Cardiac septum (tissue), 1 donor: ENCODE measurements at regions not wholly inside any gene's neighbourhood (a gene's known extent, or its start where the extent isn't known, plus 50 kb on each side); places are given as distances from the start of the nearest gene placed in this dataset.

Source experiments
- DNase-seq: peaks from one replicate; pipeline ENCODE4 v3.0.0-alpha.2; 2020; ENCODE audit warnings: low spot score
- intact Hi-C: fragments of 100-400 bp; cut with DNase I; formaldehyde crosslinking; loops from one replicate; pipeline ENCODE4 v1.14.0; 2022
- donor health status: DM: no; HTN: no; CAD: no.

GRCh38 chr16:85393674-85394451 lies 219.3 kb upstream of the GSE1 start:
- peak; percentile 83 for DNase-seq
- intact Hi-C loops, result loop anchor here (2.0 to 10.0 kb wide), 4 partner anchors 72 to 279 kb away; partner anchors contain the start of gene CIBAR2

GRCh38 chr16:85394456-85395206 lies 218.5 kb upstream of the GSE1 start:
- DNase-seq, result peak; percentile 43
- intact Hi-C loops, result loop anchor here (5.0 to 10.0 kb wide), 3 partner anchors 72 to 280 kb away; partner anchors contain the start of gene CIBAR2

GRCh38 chr16:85395207-85395912 lies 217.8 kb upstream of the GSE1 start:
- DNase-seq, result peak; percentile 88
- intact Hi-C loops, result loop anchor here (10.0 kb wide), 2 partner anchors 159 to 281 kb away; partner anchors contain the start of gene CIBAR2

DNA sequence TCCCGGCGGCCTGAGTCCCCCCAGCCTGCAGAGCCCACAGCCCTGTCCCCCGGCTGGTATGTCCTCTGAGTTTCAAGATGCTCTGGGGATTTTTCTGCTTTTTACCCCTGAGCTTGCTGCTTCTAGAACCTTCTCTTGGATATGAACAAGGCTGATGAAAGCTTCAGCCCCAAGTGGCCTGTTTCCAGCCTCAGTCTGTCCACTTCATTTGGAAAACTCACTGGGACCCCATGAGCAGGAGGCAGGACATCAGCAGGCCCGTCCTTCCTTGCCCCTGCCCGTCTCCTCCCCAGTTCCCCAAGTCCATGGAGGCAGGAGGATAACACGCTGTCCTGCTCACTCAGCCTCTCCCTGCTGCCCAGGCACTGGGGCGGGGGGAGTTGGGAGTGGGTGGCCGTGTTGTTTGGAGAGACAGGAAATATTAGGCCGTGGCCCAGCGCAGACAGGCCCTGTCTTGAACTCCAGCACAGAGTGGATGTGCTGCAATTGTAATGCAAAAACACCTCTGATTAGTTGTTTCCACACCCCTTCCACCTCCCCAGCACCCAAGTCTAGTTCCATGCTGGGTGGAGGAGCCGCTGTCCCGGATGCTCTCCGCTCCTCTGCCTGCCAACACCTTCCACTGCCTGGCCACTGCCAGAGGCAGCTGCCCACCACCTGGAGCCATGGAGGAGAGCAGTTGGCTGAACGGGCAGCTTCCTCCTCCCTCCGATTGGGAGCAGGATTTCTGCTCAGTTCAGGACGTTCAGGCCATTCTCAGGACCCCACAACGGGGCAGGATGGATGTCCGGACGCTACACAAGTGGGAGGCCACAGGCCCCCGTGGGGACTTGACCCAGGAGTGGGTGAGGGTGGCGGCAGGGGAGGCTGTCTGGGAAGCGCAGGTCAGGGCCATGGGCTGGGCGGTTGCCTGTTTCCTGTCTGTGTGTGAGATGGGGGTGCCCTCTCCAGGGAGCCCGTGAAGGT lies 216.9 kb upstream of the GSE1 start:
- peak; percentile 74 for DNase-seq
- intact Hi-C loops, result loop anchor here (10.0 kb wide), 2 partner anchors 159 to 281 kb away; partner anchors contain the start of gene CIBAR2

GRCh38 chr16:85396879-85397871 lies 215.9 kb upstream of the GSE1 start:
- intact Hi-C loops, result loop anchor here (10.0 kb wide), 2 partner anchors 158 to 282 kb away; partner anchors contain the start of gene CIBAR2
- peak; percentile 74 for DNase-seq

DNA sequence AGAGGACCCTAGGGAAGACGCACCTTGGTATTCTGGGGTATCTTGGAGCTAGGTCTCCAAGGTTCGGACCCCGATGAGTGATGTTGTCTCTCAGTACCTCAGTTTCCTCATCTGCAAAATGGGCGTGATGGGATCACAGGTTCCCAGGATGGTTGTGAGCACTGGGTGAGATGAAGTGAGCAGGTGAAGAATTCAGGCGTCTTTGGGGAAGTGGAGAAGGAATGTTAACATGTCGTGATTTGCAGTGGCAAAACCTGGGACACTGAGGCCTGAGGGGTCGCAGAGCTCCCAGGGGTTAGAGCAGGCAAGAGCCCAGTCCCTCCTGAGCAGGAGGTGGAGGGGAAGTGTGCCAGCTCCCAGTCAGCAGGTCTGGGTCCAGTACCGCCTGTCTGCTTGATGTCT lies 215.1 kb upstream of the GSE1 start:
- intact Hi-C loops, result loop anchor here (10.0 kb wide), 2 partner anchors 157 to 283 kb away; partner anchors contain the start of gene CIBAR2

DNA sequence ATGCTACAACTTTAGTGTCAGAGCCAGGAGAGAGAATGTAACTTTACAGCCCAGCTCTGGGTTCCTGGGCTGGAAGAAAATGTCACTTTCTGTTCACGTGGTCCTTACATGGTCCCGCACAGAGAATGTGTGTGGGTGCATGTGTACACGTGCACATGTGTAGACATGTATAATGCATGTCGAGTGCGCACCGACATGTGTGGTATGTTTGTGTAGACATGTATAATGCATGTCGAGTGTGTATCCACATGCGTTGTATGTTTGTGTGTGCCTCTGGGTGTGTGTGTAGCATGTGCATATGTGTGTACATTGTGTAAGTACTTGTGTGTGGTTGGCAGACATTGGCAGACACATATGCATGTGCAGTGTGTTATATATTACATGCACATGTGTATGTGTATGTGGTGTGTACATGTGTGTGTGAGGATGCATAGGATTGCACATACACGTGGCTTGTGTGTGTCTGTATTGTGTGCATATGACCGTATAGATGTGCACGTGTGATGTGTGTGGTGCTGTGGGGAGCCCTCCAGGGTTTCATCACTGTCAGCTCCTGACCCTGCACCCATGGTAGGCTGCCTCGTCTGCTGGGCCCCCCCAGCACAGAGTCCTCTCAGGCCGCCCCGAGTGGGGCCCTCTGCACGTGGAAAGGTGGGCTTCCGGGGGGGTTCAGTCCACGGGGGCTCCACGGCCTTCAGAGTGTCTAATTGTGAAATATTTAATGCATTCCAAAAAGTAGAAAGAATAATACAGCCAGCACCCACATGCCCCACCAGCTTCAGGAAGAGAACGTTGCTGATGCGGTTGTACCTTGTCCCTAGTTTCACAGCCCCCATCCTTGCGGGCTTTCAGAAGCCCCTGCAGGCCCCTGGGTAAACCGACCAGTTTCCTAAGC lies 214.2 kb upstream of the GSE1 start:
- intact Hi-C loops, result loop anchor here (10.0 kb wide), 2 partner anchors 156 to 284 kb away; partner anchors contain the start of gene CIBAR2
- DNase-seq, result peak; percentile 55

More for the DNA sequence above, 215.1 kb upstream of the GSE1 start:
- DNase-seq, result no peak

DNA sequence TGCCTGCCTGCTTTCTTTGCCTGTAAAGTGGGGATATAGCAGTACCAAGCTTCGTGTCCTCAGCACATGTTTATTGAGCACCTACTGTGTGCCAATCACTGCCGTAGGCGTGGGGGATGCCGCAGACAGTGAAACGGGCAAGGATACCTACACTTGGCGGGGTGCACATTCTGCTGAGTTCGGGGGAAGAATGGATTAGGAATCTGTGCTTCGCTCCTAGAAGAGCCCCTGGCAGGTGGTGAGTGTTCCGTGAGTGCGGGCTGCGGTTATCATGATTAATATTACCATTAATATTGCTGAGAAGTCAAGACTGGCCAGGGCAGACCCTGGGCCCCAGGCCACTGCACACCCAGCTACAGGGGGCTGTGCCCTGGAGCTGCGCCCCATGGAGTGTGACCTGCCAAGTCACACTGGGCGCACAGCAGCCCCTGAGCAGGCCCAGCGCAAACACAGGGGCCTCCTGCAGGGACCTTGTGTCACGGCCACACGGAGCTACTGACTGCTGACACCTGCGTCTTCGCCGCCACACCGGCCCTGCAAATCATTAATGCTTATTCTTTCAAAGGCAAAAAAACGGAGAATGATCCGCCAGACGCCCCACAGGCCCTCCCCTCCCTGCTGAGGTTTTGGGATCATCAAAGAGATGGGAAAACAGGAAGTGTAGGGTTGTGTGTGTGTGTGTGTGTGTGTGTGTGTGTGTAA lies 213.4 kb upstream of the GSE1 start:
- DNase-seq, result peak; percentile 56

DNA sequence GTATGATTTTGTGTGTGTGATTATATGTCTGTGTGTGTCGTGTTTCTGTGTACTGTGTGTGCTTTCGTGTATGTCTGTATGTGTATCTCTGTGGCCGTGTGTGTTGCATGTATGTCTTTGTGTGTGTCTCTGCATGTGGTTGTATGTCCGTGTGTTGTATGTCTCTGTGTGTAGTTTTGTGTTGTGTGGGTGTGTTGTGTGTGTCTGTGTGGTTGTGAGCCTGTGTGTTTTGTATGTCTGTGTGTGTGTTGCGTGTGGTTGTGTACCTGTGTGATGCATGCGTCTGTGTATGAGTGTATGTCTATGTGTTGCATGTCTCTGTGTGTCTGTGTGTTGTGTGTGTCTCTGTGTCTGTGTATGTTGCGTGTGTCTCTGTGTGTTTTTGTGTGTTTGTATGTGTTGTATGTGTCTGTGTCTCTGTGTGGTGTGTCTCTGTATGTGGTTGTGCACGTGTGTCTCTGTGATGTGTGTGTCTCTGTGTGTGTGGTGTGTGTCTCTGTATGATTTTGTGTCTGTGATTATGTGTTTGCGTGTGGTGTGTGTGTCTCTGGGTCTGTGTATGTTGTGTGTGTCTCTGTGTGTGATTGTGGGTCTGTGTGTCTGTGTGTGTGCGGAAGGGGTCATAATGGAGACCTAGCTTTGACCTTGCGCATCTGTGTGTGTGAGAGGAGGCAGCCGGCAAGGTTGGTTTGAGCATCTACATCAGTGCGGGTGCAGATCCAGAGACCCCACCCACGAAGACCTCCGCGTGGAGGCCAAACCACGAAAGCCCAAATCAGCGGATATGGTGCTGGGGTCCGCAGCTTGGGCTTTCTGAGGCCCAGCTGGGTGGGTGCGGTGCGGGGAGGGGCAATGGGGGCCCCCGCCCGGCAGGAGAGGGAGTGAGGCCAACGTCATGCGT lies 212.6 kb upstream of the GSE1 start:
- intact Hi-C loops, result no loop called here

More for the DNA sequence above, 213.4 kb upstream of the GSE1 start:
- intact Hi-C loops, result loop anchor here (10.0 kb wide), 2 partner anchors 155 to 285 kb away; partner anchors contain the start of gene CIBAR2

DNA sequence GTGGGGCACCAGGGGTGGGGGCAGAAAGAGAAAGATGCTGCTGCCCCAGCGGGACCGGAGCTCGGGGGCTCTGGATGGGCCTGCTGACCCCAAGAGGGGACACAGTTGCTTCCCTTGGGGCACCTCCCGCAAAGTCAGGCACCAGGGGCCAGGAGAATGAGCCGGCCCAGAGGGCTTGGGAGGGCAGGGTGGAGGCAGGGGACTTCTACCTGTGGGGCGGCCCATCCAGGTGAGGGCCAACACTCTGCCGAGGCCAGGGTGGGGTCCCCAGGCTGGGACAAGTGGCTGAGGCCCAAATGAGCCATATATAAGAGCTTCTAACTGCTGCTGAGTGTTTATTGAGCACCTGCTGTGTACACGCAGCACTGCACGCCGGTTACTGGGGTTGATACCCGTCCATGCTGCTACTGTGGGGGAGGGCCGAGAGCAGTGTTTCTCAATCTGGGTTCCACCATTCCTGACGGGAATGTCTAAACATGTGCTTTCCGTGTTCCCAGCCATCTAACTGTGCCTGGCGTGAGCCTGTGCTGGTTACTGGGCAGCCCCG lies 211.7 kb upstream of the GSE1 start:
- intact Hi-C loops, result no loop called here

More for the DNA sequence above, 212.6 kb upstream of the GSE1 start:
- DNase-seq, result peak; percentile 9

DNA sequence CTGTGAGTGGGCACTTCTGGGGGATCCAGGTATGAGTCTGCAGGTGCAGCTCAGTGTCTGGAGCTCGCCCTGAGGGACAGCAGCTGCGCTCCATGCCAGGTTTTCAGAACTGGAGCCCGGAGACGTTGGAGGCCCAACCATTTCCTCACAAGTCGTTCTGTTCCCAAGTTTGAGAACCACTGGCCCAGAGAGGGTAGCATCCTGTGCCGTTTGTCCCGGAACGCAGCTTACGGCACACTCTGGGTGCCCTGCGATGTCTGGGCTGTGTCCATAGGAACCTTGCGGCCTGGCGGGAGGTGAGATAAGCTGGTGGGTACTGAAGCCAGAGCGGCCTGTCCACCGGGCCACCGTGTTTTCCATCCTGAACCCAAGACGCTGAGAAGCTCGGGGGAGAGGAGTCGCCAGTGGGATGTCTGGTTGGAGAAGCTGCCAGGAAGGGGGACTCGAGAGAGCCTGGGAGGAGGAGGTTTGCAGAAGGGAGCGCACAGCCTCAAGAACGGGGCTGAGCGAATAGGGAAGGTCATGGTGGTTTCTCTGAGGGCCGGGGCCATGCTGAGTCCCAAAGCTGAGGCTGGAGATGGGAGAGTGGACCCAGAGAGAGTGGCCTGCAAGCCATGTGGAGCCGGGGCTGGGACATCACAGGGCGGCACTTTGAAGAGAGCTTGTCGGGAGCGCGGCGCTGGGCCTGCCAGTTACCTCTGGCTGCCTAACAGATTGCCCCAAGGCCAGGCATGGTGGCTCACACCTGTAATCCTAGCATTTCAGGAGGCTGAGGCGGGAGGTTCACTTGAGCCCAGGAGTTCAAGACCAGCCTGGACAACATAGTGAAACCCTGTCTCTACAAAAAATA lies 211.0 kb upstream of the GSE1 start:
- peak; percentile 73 for DNase-seq
- intact Hi-C loops, result no loop called here

More for the DNA sequence above, 211.7 kb upstream of the GSE1 start:
- DNase-seq, result peak; percentile 63

DNA sequence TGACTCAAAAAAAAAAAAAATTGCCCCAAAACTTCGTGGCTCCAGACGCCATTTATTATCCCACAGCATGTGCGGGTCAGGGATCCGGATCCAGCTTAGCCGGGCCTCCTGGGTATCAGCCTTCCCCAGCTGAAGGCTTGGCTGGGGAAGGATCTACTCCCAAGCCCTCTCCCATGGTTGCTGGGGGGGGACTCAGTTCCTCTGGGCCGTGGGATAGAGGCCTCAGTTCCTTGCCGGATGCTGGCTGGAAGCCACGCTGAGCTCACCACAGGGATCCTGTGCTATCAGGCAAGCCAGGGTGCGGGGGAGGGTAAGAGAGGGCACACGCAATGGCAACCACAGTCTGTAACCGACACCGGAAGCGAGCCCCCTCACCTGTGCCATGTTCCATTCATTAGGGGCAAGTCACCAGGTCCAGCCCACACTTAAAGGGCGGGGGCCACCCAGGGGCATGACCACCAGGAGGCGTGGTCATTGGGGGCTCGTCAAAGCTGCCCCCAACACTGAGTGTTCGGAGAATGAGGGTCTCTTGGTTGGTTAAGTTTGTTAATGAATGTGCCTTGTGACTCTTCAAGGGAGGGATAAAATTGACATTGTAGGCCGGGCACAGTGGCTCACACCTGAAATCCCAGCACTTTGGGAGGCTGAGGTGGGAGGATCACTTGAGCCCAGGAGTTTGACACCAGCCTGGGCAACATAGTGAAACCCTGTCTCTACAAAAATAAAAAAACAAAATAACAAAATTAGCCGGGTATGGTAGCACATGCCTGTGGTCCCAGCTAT lies 210.0 kb upstream of the GSE1 start:
- intact Hi-C loops, result no loop called here
- DNase-seq, result peak; percentile 84

- intact Hi-C loops, result no loop called here
- peak; percentile 57 for DNase-seq
Observed at GRCh38 chr16:85403693-85404092, 209.4 kb upstream of the GSE1 start.
